ENCODE measurements at regions not wholly inside any gene's neighbourhood (a gene's known extent, or its start where the extent isn't known, plus 50 kb on each side); places are given as distances from the start of the nearest gene placed in this dataset.

GRCh38 chr2:204201507-204201906, 264.9 kb downstream of the ICOS start:
- no peak for TF ChIP-seq CTCF (IDR thresholded peaks at IDR 0.05)
- no peak for TF ChIP-seq EZH2 (IDR thresholded peaks at IDR 0.05; ENCODE audit: borderline replicate concordance, insufficient read depth, low read depth, low read length, poor library complexity, severe bottlenecking)
